Liver (tissue), 8 donors: ENCODE measurements at regions not wholly inside any gene's neighbourhood (a gene's known extent, or its start where the extent isn't known, plus 50 kb on each side); places are given as distances from the start of the nearest gene placed in this dataset.

Source experiments
- DNase-seq: peaks from one replicate; pipeline ENCODE4 v3.0.0-alpha.2; 2017; ENCODE audit warnings: low spot score
- H3K27ac ChIP-seq, 2 donors: one replicate each; pipeline ENCODE4 v1.7.0; 2013; ENCODE audit warnings: inconsistent platforms in 2 of 2, low read length in 2 of 2, control low read depth in 1 of 2, low read depth in 1 of 2, mild to moderate bottlenecking in 1 of 2
- H3K27me3 ChIP-seq, 4 donors: one replicate each; pipeline versions ENCODE4 v1.6.1 to v1.7.0; 2013; ENCODE audit warnings: low read length in 3 of 4, inconsistent platforms in 1 of 4, mild to moderate bottlenecking in 1 of 4, moderate library complexity in 1 of 4; ENCODE audit not compliant: control insufficient read depth in 4 of 4, insufficient read depth in 4 of 4
- H3K36me3 ChIP-seq, 4 donors: one replicate each; pipeline versions ENCODE4 v1.6.1 to v1.7.0; 2013; ENCODE audit warnings: low read length in 3 of 4, mild to moderate bottlenecking in 3 of 4, low read depth in 1 of 4, moderate library complexity in 1 of 4; ENCODE audit not compliant: control insufficient read depth in 4 of 4, insufficient read depth in 3 of 4
- H3K4me1 ChIP-seq, 4 donors: one replicate each; pipeline versions ENCODE4 v1.6.1 to v1.7.0; 2013; ENCODE audit warnings: low read length in 3 of 4, mild to moderate bottlenecking in 3 of 4, moderate library complexity in 1 of 4; ENCODE audit not compliant: control insufficient read depth in 4 of 4, insufficient read depth in 4 of 4
- H3K4me3 ChIP-seq, 3 donors: one replicate each; pipeline versions ENCODE4 v1.6.1 to v1.7.0; 2013; ENCODE audit warnings: low read length in 3 of 3, control low read depth in 1 of 3, low read depth in 1 of 3, mild to moderate bottlenecking in 1 of 3
- H3K9ac ChIP-seq, 2 donors: one replicate each; pipeline ENCODE4 v1.7.0; 2013; ENCODE audit warnings: low read length in 2 of 2, mild to moderate bottlenecking in 2 of 2, moderate library complexity in 2 of 2, control low read depth in 1 of 2, low read depth in 1 of 2
- H3K9me3 ChIP-seq, 4 donors: one replicate each; pipeline versions ENCODE4 v1.6.1 to v1.7.0; 2013; ENCODE audit warnings: low read length in 3 of 4; ENCODE audit not compliant: control insufficient read depth in 4 of 4
- ATF3 ChIP-seq: IDR thresholded peaks from 2 replicates; pipeline ENCODE4 v1.6.1; 2016; ENCODE audit warnings: antibody characterized with exemption
- CTCF ChIP-seq: fragments of 150-350 bp; IDR thresholded peaks from 2 replicates; pipeline ENCODE4 v1.5.1; 2017; ENCODE audit warnings: improper control_type of control experiment, low read depth, low read length; ENCODE audit not compliant: missing input control
- EGR1 ChIP-seq, 2 donors: IDR thresholded peaks; 2 replicates each; pipeline ENCODE4 v1.6.1; 2016 to 2018; ENCODE audit warnings: antibody characterized with exemption in 2 of 2, low read depth in 2 of 2
- FOXA1 ChIP-seq: IDR thresholded peaks from 2 replicates; pipeline ENCODE4 v1.6.1; 2016; ENCODE audit warnings: antibody characterized with exemption
- FOXA2 ChIP-seq: IDR thresholded peaks from 2 replicates; pipeline ENCODE4 v1.6.1; 2016; ENCODE audit warnings: antibody characterized with exemption
- GABPA ChIP-seq, 2 donors: IDR thresholded peaks in 1 of 2; conservative IDR thresholded peaks in 1 of 2; 2 replicates each; pipeline ENCODE4 v1.6.1; 2016; ENCODE audit warnings: antibody characterized with exemption in 2 of 2, mild to moderate bottlenecking in 1 of 2, moderate library complexity in 1 of 2
- HNF4A ChIP-seq, 2 donors: conservative IDR thresholded peaks; 2 replicates each; pipeline ENCODE4 v1.6.1; 2016; ENCODE audit warnings: antibody characterized with exemption in 2 of 2, mild to moderate bottlenecking in 2 of 2
- HNF4G ChIP-seq: IDR thresholded peaks from 2 replicates; pipeline ENCODE4 v1.6.1; 2016; ENCODE audit warnings: antibody characterized with exemption
- JUND ChIP-seq, 2 donors: IDR thresholded peaks; 2 replicates each; pipeline ENCODE4 v1.6.1; 2016; ENCODE audit warnings: antibody characterized with exemption in 2 of 2
- MAX ChIP-seq: IDR thresholded peaks from 2 replicates; pipeline ENCODE4 v1.6.1; 2016; ENCODE audit warnings: antibody characterized with exemption
- NR2F2 ChIP-seq: IDR thresholded peaks from 2 replicates; pipeline ENCODE4 v1.6.1; 2016; ENCODE audit warnings: antibody characterized with exemption
- RAD21 ChIP-seq, 2 donors: IDR thresholded peaks; 2 replicates each; pipeline ENCODE4 v1.6.1; 2016; ENCODE audit warnings: antibody characterized with exemption in 2 of 2, mild to moderate bottlenecking in 2 of 2
- REST ChIP-seq: IDR thresholded peaks from 2 replicates; pipeline ENCODE4 v1.6.1; 2016; ENCODE audit warnings: antibody characterized with exemption, mild to moderate bottlenecking
- RXRA ChIP-seq, 2 donors: IDR thresholded peaks; 2 replicates each; pipeline ENCODE4 v1.6.1; 2017 to 2018; ENCODE audit warnings: antibody characterized with exemption in 2 of 2, mild to moderate bottlenecking in 1 of 2
- SP1 ChIP-seq: IDR thresholded peaks from 2 replicates; pipeline ENCODE4 v1.6.1; 2018; ENCODE audit warnings: antibody characterized with exemption, mild to moderate bottlenecking
- TAF1 ChIP-seq: conservative IDR thresholded peaks from 2 replicates; pipeline ENCODE4 v1.6.1; 2016; ENCODE audit warnings: antibody characterized with exemption, mild to moderate bottlenecking
- YY1 ChIP-seq: IDR thresholded peaks from 2 replicates; pipeline ENCODE4 v1.6.1; 2016; ENCODE audit warnings: antibody characterized with exemption, mild to moderate bottlenecking
- ZBTB33 ChIP-seq: IDR thresholded peaks from 2 replicates; pipeline ENCODE4 v1.6.1; 2016; ENCODE audit warnings: antibody characterized with exemption
- WGBS: extraction: QIAGEN DNeasy Blood & Tissue Kit; methylation state at CpG from one replicate; pipeline ENCODE4 v1.1.7; 2013; 5-methylcytosine and 5-hydroxymethylcytosine counted together
- donor health status: healthy.
- donor health status: healthy.
- donor health status: healthy.
- donor health status: healthy.
- donor health status: healthy.

- Histone ChIP-seq H3K36me3 (no peaks in the 10 kb centered on the region), H3K9me3 (no peaks in the 10 kb centered on the region), H3K9ac (no peak overlapping the region), H3K4me1 (peaks cover 0 to 4% (median 0%) of the 10 kb centered on the region in 4 donors), H3K27me3 (peaks cover 0 to 3% (median 0%) of the 10 kb centered on the region in 4 donors), H3K4me3 (no peak overlapping the region), H3K27ac (no peak overlapping the region)
- no peak for DNase-seq
- TF ChIP-seq HNF4G (no peak), NR2F2 (no peak), CTCF (no peak), YY1 (no peak), ATF3 (no peak), EGR1 (IDR thresholded peaks at IDR 0.05; ENCODE audit: low read depth in 2 of 2) (no peak), GABPA (IDR thresholded peaks at IDR 0.05 in 1 of 2, conservative IDR thresholded peaks at IDR 0.05 in 1 of 2) (no peak), RXRA (IDR thresholded peaks at IDR 0.05) (no peak)
- 62% methylated on average over 5 of the region's 5 CpGs for WGBS
Measured at GRCh38 chr9:96172797-96173196, 129.2 kb downstream of the HSD17B3 start.

GRCh38 chr9:96171728-96172127 is 130.2 kb downstream of the HSD17B3 start:
- Histone ChIP-seq H3K27ac (no peak overlapping the region), H3K4me1 (peaks cover 0 to 1% (median 0%) of the 10 kb centered on the region in 4 donors), H3K9ac (no peak overlapping the region), H3K4me3 (no peak overlapping the region), H3K27me3 (peaks cover 0 to 3% (median 0%) of the 10 kb centered on the region in 4 donors), H3K36me3 (no peaks in the 10 kb centered on the region), H3K9me3 (no peaks in the 10 kb centered on the region)
- no peak for DNase-seq
- WGBS: 71% methylated on average over 6 of the region's 6 CpGs
- TF ChIP-seq HNF4G (no peak), JUND (IDR thresholded peaks at IDR 0.05) (no peak), MAX (no peak), REST (no peak), ATF3 (no peak), HNF4A (conservative IDR thresholded peaks at IDR 0.05) (no peak), FOXA2 (no peak), RAD21 (IDR thresholded peaks at IDR 0.05) (no peak), RXRA (IDR thresholded peaks at IDR 0.05) (no peak), NR2F2 (no peak), EGR1 (IDR thresholded peaks at IDR 0.05; ENCODE audit: low read depth in 2 of 2) (no peak), GABPA (IDR thresholded peaks at IDR 0.05 in 1 of 2, conservative IDR thresholded peaks at IDR 0.05 in 1 of 2) (no peak), TAF1 (no peak), YY1 (no peak), ZBTB33 (no peak), FOXA1 (no peak), SP1 (no peak), CTCF (no peak)
